Astrocyte of the spinal cord (primary cell): ENCODE measurements at regions not wholly inside any gene's neighbourhood (a gene's known extent, or its start where the extent isn't known, plus 50 kb on each side); places are given as distances from the start of the nearest gene placed in this dataset.
"Not testable (repeated sequence)": the region's sequence is repeated elsewhere in the genome, so short reads cannot be mapped to it uniquely, and the experiment has no call there.

ENCODE experiments used
- DNase-seq: peaks from one replicate; pipeline ENCODE4 v3.0.0; 2011; ENCODE audit warnings: low read depth, low spot score
- H3K4me3 ChIP-seq: 2 replicates; pipeline ENCODE4 v1.5.1; 2011; ENCODE audit warnings: low read depth, mild to moderate bottlenecking, low read length, moderate library complexity
- in situ Hi-C: cut with HindIII; loops from 2 replicates; pipeline ENCODE4 v1.10.0; 2017; ENCODE audit warnings: low sequenced_read_pairs
- TF ChIP-seq, protein P1 (sequence below): IDR thresholded peaks from 2 replicates; pipeline ENCODE4 v1.5.1; 2012; ENCODE audit warnings: low read depth, mild to moderate bottlenecking, low read length, inconsistent platforms

DNA sequence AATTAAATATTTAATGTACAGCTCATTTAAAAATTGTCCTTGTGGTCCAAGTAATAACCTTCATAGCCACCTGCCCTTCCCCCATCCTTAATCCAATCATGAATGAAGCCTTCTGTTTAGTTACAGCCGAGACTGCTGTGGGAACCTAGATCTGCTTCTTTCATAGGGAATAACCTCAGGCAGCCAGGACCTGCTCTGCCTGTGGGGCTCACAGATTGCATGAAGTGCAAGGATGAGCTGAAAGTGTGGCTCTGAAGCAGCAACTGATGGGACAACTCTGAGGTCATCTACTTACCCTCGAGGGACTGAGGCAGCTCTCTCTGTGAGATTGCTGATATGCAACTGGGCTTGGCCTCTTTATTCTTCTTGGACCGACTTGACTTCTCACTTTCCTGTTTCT lies 169.8 kb downstream of the POTEB3 start:
- DNase-seq = peak; percentile 0
- TF ChIP-seq, protein P1, sequence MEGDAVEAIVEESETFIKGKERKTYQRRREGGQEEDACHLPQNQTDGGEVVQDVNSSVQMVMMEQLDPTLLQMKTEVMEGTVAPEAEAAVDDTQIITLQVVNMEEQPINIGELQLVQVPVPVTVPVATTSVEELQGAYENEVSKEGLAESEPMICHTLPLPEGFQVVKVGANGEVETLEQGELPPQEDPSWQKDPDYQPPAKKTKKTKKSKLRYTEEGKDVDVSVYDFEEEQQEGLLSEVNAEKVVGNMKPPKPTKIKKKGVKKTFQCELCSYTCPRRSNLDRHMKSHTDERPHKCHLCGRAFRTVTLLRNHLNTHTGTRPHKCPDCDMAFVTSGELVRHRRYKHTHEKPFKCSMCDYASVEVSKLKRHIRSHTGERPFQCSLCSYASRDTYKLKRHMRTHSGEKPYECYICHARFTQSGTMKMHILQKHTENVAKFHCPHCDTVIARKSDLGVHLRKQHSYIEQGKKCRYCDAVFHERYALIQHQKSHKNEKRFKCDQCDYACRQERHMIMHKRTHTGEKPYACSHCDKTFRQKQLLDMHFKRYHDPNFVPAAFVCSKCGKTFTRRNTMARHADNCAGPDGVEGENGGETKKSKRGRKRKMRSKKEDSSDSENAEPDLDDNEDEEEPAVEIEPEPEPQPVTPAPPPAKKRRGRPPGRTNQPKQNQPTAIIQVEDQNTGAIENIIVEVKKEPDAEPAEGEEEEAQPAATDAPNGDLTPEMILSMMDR = no peak
- H3K4me3 ChIP-seq = no peak overlapping the region
- in situ Hi-C loops = no loop called here

DNA sequence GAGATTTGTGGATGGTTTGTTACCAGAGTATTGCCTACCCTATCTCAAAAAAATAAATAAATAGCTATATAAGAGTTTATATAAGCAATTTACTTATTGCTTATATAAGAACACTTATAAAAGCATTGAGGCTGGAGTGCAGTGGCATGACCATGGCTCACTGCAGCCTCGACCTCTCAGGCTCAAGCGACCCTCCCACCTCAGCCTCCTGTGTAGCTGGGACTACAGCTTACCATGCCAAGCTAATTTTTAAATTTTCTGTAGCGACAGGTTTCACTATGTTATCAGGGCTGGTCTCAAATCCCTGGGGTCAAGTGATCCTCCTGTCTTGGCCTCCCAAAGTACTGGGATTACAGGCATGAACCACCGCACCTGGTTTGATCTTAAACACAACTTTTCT lies 170.6 kb downstream of the POTEB3 start:
- in situ Hi-C loops, DNase-seq, H3K4me3 ChIP-seq: not testable (repeated sequence)

DNA sequence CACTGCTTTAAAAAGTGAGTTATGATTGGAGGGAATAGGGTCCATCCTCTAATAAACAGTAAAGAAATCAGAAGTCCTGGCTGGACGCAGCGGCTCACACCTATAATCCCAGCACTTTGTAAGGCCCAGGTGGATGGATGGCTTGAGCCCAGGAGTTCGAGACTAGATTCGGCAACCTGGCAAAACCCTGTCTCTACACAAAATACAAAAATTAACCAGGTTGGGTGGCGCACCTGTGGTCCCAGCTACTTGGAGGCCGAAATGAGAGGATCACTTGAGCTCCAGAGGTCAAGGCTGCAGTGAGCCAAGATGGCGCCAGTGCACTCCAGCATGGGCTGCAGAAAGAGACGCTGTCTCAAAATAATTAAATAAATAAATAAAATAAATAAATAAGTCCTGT lies 171.2 kb downstream of the POTEB3 start:
- H3K4me3 ChIP-seq = no peak overlapping the region
- DNase-seq = no peak
- TF ChIP-seq, protein P1 = no peak
- in situ Hi-C loops = no loop called here

DNA sequence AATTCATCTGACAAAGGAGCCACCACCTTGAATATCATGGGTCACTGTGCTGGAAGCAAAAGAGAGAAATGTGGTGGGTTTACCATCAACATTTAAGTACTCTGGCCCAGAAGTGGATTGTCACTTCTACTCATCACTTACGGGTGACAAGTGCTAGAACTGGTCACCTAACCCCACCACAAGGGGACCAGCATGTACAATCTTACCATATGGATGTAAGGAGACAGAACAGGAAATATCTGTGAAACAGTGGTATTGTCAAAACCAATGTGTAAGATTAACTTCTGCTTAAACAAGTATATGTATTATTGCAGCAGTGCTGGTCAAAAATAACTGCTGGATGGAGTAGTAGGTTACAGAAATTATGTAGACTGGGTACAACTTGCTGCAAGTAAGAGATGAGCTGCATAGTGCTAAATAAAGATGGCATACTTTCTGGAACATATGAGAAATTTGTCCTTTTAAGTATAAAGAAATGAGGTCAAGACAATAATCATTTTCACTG lies 171.8 kb downstream of the POTEB3 start:
- TF ChIP-seq, protein P1 = no peak
- in situ Hi-C loops = no loop called here
- H3K4me3 ChIP-seq = no peak overlapping the region
- no peak for DNase-seq

DNA sequence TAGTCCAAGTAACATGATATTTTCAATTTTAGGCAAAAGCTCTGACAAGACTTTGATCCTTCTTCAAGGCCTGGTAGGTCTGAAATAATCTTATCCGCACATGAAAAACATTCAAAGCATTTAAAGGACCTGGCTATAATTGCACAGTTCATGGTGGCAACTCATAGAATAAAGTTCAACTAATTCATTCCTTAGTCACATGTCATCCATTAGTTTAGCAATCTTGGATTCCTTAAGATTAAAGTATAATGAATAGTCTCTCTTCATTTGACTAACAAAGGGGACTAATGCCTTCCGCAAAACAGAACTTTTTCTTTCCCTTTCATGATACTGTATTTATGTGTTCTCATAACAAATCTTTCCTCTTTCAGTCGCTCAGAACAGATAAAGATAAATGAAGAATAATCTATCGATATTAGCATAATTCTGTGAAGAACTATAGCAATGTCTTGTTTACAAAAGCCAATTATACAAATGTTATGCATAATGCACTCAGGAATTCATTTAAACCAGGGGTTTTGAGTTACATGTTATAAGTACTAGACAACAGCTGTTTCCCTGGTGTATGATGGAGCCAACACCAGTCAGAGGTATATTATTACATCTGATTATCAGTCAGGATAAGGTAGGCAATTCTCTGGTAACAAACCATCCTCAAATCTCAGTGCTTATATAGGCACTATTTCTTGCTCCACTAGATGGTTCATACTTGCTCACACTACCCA lies 172.5 kb downstream of the POTEB3 start:
- no peak for DNase-seq
- TF ChIP-seq, protein P1 = no peak
- in situ Hi-C loops = no loop called here
- no peak overlapping the region for H3K4me3 ChIP-seq

DNA sequence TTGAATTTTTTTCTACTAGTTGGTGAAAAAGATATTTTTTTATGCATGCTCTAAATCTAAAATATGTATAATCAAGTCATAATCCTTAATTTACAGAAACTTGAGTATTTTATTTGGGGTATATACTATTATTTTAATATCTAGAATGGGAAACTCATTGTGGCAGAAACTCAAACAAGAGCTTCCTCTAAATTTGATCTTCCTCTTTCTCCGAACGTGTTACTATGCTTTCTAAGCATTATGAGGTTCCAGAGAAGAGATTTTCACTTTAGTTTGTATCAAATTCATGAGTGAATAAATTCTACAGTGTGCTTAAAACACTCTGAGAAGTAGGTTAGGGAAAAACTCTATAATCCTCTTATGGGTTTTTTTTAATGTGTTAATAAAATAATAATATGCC lies 173.1 kb downstream of the POTEB3 start:
- no peak overlapping the region for H3K4me3 ChIP-seq
- DNase-seq = no peak
- TF ChIP-seq, protein P1 = no peak
- in situ Hi-C loops = no loop called here

DNA sequence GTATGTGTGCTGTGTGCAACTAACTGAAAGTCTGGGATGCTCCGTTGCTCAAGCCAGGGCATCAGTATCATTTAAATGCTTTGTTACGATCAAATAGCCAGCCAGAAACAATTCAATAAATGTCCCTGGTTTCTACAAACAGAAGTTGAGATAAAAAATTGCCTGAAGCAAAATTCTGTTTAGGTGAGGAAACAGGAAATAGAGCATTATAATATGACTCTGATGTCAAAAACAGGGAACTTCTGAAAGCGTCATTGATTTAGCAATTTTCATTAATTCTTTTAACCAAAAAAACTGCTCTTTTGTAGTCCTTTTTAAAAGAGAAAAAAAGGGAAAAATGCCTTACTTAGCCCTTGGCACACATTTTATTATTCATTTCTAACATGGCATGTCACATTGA lies 174.7 kb downstream of the POTEB3 start:
- in situ Hi-C loops, DNase-seq, H3K4me3 ChIP-seq: not testable (repeated sequence)
